GM18907 (cell line): ENCODE measurements at regions not wholly inside any gene's neighbourhood (a gene's known extent, or its start where the extent isn't known, plus 50 kb on each side); places are given as distances from the start of the nearest gene placed in this dataset.

Source experiments
- ATAC-seq: cut with Tn5 transposase; IDR thresholded peaks from one replicate; pipeline ENCODE4 v1.9.1; 2021; ENCODE audit warnings: mild to moderate bottlenecking, moderate library complexity; ENCODE audit not compliant: unreplicated experiment

DNA sequence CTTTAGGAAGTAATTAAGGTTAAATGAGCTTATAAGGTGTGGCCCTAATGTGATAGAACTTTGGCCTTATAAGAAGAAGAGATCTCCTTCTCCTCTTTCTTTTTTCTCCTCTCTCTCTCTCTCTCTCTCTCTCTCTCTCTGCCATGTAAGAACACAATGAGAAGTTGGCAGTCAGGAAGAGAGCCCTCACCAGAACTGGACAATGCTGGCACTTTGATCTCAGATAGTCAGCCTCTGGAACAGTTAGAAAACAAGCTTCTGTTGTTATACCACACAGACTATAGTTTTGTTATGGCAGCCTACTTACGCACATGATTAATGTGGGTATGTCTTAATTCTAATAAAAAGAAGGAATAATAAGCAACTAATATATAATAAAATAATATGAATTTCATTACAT is 444.2 kb upstream of the LRRC7 start:
- ATAC-seq = no peak

DNA sequence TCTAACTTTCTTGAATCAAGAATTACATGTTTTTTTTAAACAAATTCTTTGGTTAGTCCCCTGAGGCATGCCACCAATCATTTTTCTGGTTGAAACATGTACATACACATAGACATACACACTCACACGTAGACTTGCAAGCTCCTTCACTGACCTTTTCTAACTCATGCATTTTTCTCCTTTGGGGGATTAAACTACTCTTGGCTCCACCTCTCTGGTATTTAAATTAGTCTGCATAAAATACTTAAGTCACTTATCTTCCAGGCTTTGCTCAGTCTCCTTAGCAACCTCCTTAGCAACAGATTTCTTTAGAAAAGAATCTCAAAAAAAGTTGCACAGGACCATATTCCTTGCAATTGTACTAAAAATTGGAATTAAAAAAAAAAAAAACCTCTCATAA is 440.9 kb upstream of the LRRC7 start:
- ATAC-seq = no peak

DNA sequence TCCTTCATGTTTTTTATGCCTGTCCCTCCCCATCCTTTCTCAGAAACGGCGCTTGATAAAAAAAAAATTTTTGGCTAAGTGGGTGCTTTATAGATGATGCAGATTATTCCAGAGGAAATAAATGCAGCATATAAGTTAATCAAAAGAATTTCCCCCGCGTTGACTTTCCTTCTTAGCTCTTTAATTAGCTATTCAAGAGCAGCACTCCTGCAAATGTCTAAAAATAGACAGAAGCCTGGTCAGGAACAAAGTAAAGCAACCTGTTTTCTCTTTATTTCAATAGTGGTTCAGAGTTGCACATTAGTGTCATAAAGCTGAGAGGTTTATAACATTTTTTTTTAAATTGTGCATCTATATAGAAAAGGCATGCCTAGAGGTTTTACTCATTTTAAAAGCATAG is 439.5 kb upstream of the LRRC7 start:
- ATAC-seq = no peak

DNA sequence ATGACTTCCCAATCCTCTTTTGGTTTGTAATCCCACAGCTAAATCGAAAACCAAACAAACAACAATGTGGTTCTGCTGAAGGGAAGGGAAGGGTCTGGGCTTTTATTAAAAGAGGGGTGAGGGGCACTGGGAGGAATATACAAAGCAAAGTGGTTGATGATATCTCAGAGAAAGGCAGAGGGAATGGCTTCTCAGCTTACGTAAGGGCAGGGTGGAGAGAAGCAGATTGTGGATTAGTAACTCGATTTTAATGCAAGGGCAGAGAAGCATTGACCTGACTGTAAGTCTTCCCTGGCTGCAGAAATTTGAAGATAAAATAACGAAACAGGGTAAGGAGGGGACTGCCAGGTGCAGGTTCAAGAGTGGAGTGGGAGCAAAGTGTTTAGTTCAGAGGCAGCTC is 438.2 kb upstream of the LRRC7 start:
- no peak for ATAC-seq

DNA sequence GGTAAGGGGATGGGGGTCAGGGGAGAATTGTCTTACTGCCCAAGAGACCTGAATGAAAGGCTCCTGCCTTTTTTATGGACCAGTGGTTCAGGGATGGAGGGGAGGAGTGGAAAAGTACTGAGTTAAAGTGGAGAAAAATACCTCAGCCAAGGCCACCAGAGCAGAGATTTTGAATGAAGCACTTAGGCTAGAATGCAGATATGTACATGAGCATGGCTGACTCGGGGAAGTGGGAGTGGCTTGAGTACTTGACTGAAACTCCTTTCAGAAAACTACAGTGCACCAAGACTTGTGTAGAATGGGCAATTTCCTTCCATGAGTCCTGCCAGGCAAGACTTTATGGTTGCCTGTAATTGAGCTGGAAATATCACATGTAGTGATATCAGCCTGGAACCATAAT is 429.6 kb upstream of the LRRC7 start:
- no peak for ATAC-seq

DNA sequence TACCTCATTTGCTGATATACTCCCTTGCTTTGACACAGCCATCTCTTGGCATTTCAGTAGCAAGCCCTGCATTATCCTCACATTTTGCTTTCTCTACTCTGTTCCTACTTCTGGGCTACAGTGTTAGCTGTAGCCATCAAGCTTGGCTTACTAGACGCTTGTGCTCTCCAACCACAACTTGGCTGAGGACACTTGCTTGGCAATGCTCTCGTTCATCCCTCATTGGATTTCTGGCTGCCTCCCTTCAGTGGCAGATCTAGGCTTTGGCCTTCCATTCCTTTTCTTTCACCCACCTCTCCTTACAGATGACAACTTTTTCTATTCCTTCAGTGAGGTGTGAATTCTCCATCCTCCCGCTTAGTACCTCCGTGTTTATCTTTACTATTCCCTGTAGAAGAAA is 428.7 kb upstream of the LRRC7 start:
- no peak for ATAC-seq

DNA sequence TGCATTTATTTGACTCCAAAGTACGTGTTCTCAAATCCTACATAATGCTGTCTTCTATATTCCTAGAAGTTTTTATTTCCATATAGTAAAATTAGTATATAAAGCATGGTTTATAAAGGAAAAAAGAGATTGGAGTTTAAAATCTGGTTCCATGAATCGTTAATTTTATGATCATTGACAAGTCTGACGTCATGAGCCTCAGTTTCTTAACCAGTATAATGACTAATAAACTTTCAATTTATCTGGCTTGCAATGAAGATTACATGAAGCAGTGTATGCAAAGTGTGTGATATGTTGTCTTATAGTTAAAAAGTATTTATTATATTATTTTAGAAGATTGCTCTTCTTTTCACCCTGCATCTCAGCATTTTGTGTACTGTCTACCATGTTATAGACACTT is 421.4 kb upstream of the LRRC7 start:
- ATAC-seq = no peak

DNA sequence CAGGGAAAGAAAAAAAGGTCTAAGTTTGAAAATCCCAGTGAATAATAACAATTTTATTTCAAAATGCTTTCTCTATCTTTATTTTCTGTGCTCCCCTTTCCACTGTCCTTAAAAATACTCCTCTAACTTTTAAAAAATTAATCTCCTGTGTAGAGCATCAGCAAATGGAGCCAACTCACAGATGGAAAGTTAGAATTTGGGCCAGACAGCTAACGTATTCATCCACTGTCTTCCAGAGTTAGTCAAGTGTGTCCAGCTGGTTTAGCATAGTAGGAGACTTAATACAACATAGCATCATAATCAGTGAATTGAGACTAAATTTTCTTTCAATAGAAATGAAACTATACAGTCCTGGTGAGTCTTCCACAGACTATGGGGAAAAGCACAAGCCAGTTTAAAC is 419.0 kb upstream of the LRRC7 start:
- no peak for ATAC-seq

DNA sequence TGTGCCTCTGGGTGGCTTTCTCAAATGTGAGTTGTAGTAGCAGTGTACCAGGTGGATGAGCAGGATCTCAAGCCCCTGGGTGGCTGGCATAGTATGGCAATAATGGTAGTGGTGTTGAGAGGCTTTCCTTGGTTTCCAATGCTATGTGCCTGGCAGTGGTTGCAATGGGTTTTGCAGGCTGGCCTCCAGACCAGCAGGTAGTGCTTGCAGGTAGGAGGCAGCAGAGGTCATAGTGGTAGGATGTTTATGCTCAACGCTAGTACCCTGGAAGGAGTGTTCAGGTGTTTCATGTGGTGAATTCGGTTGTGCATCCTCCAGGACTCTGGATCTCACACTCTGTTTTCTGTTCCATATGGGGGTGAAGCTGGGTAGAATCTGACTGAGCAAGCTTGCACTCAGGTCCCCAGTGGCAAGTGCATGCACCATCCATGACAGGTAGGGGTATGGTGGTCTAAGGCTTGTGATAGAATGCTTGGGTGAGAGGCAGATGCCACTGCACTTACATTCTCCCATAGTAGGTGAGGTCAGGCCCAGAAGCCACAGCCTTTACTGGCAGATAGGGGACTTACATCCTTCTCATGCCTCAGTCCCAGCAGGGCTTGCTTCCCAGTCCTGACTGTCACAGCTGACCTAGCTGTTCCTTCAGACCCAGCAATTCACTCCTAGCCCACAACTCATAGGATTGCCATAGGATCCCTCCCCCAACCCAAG is 410.5 kb upstream of the LRRC7 start:
- ATAC-seq = no peak

DNA sequence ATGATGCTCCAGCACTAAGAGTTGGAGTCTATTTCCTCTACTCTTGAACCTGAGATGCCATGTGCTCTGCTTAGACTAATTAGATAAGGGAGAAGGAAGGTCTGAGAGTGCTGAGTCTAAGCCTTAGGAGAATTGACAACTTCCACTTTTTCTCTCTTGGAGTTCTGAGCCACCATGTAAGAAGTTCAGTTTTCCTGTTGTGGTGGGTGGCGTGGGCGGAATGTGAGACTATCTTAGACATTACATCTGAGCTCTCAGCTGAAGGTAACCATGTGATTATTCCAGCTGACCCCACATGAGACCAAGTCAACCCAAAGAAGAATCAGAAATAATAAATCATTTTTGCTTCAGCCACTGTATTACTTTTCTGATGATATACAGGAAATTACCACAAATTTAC is 404.5 kb upstream of the LRRC7 start:
- no peak for ATAC-seq

DNA sequence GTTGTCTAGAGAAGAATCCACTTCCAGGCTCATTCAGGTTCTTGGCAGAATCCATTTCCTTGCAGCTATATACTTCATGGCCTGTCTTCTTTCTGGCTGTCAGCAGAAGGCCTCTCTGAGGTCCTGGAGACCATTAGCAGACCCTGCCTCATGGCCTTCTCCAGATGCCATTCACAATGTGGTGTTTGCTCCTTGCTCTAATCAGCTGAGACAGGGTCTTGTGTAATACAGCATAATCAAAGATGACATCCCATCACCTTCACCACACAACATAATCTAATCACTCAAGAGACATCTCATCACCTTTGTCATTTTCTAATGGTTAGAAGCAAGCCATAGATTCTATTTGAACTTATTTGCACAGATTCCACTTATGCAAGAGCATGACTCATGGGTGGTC is 403.9 kb upstream of the LRRC7 start:
- no peak for ATAC-seq

DNA sequence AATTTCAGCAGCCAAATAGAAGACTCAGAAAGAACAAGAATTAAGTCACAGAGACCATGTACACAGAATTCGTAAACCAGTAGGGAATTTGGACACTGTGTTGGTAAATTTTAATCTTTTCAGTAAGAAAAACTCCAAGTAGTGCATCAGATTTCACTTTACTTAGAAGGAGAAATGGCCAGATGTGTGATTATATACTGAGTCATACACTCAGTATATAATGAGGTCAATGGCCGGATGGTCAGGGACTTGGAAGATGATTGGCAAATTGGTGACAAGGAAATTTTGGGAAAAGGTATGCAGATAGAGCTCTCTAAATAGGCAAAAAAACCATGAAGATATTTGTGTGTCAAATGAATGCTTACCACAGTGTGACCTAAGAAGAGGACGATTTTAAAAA is 399.8 kb upstream of the LRRC7 start:
- ATAC-seq = no peak

DNA sequence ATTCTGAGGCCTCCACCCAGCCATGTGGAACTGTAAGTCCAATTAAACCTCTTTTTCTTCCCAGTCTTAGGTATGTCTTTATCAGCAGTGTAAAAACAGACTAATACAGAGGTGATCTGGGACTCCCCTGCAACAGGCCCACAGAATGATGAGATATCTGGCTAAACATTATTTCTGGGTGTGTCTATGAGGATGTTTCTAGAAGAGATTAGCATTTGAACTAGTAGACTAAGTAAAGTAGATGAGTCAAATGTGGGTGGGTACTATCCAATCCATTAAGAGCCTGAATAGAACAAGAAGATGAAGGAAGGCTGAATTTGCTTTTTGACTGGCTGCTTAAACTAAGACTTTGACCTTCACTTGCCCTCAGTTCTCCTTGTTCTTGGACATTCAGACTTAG is 396.5 kb upstream of the LRRC7 start:
- no peak for ATAC-seq

DNA sequence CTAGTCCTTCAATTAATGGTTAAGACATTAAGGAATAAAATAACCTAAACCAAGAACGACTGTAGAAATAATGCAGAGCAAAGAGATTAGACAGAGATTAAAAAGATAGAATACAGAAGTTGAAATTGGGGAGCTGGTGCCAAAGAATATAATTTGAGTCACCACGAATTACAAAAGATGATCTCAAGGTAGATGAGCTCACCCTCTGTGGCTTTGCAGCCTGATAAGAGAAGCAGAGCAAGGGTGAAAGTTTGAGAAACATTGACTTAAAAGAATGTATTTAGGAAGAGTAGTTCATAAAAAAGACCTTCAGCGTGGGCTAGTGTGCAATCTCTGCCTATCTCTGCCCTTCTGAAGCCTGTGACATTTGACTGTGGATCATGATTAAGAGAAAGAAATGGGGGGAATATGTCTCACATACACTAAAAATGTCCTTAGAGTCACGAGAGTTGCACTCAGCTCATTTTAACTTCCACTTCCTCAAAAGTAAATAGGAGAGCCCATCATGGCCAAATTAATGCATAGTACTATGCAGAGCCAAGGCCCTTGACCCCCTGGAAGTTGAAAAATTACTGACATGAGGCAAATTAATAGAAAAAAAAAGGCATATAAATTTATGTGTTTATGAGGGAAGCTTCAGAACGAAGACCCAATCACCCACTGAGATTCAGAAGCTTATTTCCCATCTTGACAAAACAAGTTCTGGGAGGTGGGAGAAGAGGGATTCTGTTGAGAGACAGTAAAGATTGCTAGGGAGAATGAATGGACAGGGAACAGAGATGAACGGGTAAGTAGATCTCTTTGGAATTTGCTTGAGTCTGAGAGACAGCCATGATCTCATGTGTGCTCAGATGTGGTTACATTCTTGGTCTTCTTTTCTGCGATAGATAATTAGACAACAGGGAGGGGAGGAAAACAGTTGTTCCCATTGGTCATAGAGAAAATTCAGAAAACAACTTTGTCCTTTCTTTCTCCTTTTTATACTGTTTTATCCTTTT is 395.4 kb upstream of the LRRC7 start:
- ATAC-seq = no peak

DNA sequence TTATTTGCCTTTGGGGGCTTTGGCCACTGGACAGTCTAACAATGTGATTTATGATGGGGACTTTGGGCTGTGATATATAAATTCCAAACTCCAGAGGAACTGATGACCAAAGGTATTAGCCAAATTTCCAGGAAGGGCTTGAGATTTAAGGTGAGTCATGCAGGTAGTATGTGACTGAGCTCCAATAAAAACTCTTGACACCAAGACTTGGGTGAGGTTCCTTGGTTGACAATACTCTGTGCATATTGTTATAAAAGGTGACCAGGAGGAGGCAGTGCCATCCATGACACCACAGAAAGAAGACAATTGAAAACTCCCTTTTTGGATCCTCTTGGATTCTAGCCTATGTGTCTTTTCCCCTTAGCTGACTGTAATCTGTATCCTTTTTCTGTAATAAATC is 392.7 kb upstream of the LRRC7 start:
- ATAC-seq = no peak

DNA sequence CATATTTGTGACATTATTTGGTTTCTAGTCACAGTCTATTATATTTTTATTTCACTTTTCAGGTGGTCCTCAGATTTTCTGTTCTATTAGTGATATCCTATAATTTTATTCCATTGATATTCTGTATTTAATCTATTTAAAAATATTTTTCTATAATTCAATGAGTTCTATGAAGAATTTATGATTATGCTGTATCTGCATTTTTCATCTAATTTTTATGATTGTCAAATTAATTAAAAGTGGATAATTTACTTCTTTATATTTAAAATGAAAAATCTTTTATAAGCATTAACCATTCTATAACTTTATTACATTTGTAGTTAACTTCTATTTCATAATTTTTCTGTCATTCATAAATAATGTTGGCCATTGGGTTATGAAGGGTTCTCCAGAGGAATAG is 387.4 kb upstream of the LRRC7 start:
- ATAC-seq = no peak

DNA sequence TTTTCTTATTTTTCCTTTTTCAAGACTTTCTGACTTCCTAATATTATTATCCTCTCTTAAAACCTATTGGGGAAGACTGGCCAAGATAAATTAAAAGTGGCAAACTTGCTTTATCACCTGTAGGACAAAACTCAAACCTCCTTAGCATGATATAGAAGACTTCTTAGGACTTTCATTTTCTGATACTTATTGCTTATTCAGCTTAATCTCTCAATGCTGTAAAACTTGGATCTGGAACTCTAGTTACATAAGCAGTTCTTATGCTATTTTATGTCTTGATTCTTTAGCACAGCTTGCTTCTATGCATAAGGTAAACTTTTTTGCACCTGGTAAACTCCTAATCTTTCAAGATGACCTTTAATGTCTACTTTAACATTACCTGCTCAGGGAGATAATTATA is 382.3 kb upstream of the LRRC7 start:
- no peak for ATAC-seq

DNA sequence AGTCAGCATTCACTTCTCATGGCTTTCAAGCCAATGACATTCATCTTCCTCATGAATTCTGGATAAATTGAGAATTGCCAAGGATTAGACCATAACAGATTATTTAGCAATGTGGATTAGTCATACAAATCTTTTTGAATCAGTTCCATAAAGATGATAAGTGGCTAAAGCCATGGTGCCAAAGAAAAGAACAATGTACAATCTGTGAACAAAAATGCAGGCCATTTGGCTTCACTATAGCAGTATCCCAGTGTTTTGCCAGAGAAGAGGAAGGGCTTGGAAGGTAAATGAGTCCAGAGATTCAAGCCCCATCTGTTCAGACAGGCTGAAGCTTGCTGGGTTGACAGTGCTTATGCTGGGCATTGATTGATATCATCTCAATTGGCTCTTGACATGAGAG is 376.4 kb upstream of the LRRC7 start:
- no peak for ATAC-seq

DNA sequence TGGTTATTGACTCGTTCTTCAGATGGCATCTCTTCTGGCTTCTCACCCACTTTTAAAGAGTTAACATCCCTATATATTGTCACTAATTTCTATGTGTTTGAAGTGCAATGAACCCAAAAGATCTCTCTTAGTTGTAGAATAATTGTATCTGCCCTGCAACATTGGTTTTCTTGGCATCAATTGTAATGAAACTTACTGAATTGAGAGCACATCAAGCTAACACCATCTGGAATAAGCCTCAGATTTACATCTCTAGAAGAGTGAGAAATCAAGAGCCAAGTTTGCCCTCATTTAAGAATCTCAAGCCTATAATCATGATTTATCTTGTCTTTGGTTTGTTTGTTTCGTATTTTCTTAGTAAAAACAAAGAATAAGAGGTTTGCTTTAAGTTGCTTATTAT is 372.6 kb upstream of the LRRC7 start:
- no peak for ATAC-seq

DNA sequence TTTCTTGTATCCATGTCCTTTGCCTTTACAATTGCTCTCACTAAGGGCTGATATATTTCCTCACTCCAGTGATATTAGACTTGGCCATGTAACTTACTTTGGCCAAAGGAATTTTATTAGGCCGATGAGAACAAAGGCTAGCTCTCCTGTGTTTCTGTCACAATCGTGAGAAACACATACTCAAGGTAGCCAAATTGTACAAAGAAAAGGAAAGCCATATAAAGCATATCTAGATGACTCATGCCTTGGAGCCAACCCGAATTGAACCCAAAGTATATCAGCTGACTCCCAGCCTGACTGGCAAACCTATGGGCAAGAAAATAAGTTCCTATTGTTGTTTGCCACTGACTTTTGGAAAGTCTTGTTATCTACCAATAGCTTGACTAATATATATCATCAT is 371.7 kb upstream of the LRRC7 start:
- no peak for ATAC-seq

DNA sequence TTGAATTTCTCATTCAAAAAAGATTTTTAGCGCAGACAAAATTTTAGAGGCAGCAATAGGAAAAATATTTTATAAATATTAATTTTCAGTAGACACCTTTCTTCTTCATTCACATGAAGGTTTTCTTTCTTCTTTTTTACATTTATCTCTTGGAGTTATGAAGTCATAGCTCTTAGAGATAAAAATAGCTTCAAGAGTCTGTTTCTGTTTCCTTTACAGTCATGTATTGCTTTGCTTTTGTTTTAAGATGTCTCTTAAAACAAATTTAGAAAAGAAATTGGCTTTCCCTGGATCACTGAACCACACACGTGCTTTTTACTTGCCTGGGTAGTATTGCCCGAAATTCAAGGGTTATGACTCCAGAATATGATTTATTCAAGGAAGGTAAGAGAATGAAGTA is 369.9 kb upstream of the LRRC7 start:
- no peak for ATAC-seq

DNA sequence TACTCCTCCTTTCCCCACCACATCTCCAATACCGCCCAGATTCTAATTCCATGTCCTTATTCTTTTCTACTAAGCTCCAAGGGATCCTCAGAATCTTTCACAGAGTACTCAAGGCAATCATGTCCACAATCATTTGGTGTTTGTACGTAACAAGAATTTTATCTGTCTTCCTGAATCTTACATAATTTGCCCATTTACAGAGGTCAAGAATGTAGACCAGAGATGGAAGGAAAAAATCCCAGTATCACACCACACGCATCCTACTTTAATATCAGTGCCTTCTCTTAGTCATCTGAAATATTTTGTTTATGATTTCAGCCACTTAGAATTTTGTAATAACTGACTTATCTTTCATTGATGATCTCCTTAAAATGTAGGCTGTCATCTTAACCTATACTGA is 366.0 kb upstream of the LRRC7 start:
- ATAC-seq = no peak
